CD4-positive, alpha-beta T cell treated with Interferon alpha-2 for 1 hour (primary cell): ENCODE measurements at regions not wholly inside any gene's neighbourhood (a gene's known extent, or its start where the extent isn't known, plus 50 kb on each side); places are given as distances from the start of the nearest gene placed in this dataset.
"Not testable (repeated sequence)": the region's sequence is repeated elsewhere in the genome, so short reads cannot be mapped to it uniquely, and the experiment has no call there.

ENCODE experiments used
- DNase-seq, 2 donors: peaks; one replicate each; pipeline ENCODE4 v3.0.0-alpha.2; 2020 to 2022

- DNase-seq: no peak
Observed at GRCh38 chr20:11976966-11977365, 59.3 kb downstream of the BTBD3 start.

GRCh38 chr20:11978496-11978895 is 60.8 kb downstream of the BTBD3 start:
- no peak for DNase-seq

GRCh38 chr20:11979306-11979990 is 61.8 kb downstream of the BTBD3 start:
- DNase-seq: no peak

- no peak for DNase-seq
Observed at GRCh38 chr20:11980263-11980662, 62.6 kb downstream of the BTBD3 start.

GRCh38 chr20:11981366-11981947 is 63.8 kb downstream of the BTBD3 start:
- no peak for DNase-seq

GRCh38 chr20:11982289-11982954 is 64.7 kb downstream of the BTBD3 start:
- no peak for DNase-seq

GRCh38 chr20:11982955-11983470 is 65.3 kb downstream of the BTBD3 start:
- no peak for DNase-seq

GRCh38 chr20:11986954-11987353 is 69.3 kb downstream of the BTBD3 start:
- no peak for DNase-seq

GRCh38 chr20:11987526-11987925 is 69.8 kb downstream of the BTBD3 start:
- no peak for DNase-seq

- no peak for DNase-seq
Observed at GRCh38 chr20:11989018-11989771, 71.5 kb downstream of the BTBD3 start.

- no peak for DNase-seq
Observed at GRCh38 chr20:11992426-11992825, 74.7 kb downstream of the BTBD3 start.

GRCh38 chr20:11993886-11994461 is 76.3 kb downstream of the BTBD3 start:
- no peak for DNase-seq

GRCh38 chr20:11995805-11996567 is 78.3 kb downstream of the BTBD3 start:
- DNase-seq: no peak

- DNase-seq: not testable (repeated sequence)
Observed at GRCh38 chr20:12004776-12005175, 87.1 kb downstream of the BTBD3 start.

- DNase-seq: peak; percentile 15 to 21
Observed at GRCh38 chr20:12012241-12013222, 94.8 kb downstream of the BTBD3 start.

GRCh38 chr20:12014276-12014675 is 96.6 kb downstream of the BTBD3 start:
- DNase-seq: no peak

- no peak for DNase-seq
Observed at GRCh38 chr20:12014736-12015135, 97.0 kb downstream of the BTBD3 start.

GRCh38 chr20:12016291-12016690 is 98.6 kb downstream of the BTBD3 start:
- DNase-seq: no peak

GRCh38 chr20:12019715-12020114 is 102.0 kb downstream of the BTBD3 start:
- DNase-seq: no peak

GRCh38 chr20:12020846-12021245 is 103.2 kb downstream of the BTBD3 start:
- DNase-seq: no peak

GRCh38 chr20:12022126-12022525 is 104.4 kb downstream of the BTBD3 start:
- no peak for DNase-seq
